ENCODE measurements at regions not wholly inside any gene's neighbourhood (a gene's known extent, or its start where the extent isn't known, plus 50 kb on each side); places are given as distances from the start of the nearest gene placed in this dataset.

DNA sequence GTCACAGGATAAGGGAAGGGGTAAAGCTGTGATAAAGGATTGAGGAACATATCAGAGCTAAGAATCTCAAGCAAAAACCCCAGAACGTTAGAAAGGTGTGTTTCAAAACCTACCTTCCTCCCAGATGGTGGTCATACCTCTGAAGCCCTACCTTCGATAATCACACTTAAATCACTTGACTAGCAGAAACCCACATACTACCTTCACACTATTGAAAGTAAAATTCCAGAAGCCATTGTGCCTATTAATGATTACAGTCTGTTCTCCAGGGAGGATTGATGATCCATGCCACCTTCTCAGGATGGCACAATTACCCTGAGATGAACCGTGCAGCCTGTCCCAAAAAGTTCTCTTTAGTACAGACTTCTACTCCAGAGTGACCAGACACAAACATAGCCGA lies 72.3 kb upstream of the SOX4 start:
- TF ChIP-seq EZH2 (IDR thresholded peaks at IDR 0.05; ENCODE audit: insufficient read depth, poor library complexity, severe bottlenecking) = no peak
- no peak for TF ChIP-seq EZH2phosphoT487 (IDR thresholded peaks at IDR 0.05; ENCODE audit: insufficient read depth, low read depth)

Measured in GM23248 (cell line).